ENCODE measurements at regions not wholly inside any gene's neighbourhood (a gene's known extent, or its start where the extent isn't known, plus 50 kb on each side); places are given as distances from the start of the nearest gene placed in this dataset.

GRCh38 chr13:106381091-106381490 lies 154.4 kb downstream of the EFNB2 start:
- DNase-seq: no peak

GRCh38 chr13:106377931-106378662 lies 157.4 kb downstream of the EFNB2 start:
- DNase-seq: no peak

GRCh38 chr13:106377341-106377740 lies 158.1 kb downstream of the EFNB2 start:
- DNase-seq: no peak

- DNase-seq: no peak
Measured at GRCh38 chr13:106376401-106377112, 158.9 kb downstream of the EFNB2 start.

GRCh38 chr13:106375085-106375484 lies 160.4 kb downstream of the EFNB2 start:
- no peak for DNase-seq

- DNase-seq: no peak
Measured at GRCh38 chr13:106374631-106375030, 160.8 kb downstream of the EFNB2 start.

GRCh38 chr13:106373989-106374572 lies 161.4 kb downstream of the EFNB2 start:
- DNase-seq: no peak

GRCh38 chr13:106373304-106373988 lies 162.0 kb downstream of the EFNB2 start:
- no peak for DNase-seq

- DNase-seq: no peak
Measured at GRCh38 chr13:106372199-106373155, 163.0 kb downstream of the EFNB2 start.

GRCh38 chr13:106371024-106371423 lies 164.4 kb downstream of the EFNB2 start:
- no peak for DNase-seq

- no peak for DNase-seq
Measured at GRCh38 chr13:106369858-106370257, 165.6 kb downstream of the EFNB2 start.

GRCh38 chr13:106369091-106369490 lies 166.4 kb downstream of the EFNB2 start:
- DNase-seq: no peak

GRCh38 chr13:106367361-106367971 lies 168.0 kb downstream of the EFNB2 start:
- no peak for DNase-seq

GRCh38 chr13:106362707-106363106 lies 172.8 kb downstream of the EFNB2 start:
- no peak for DNase-seq

- no peak for DNase-seq
Measured at GRCh38 chr13:106361621-106362020, 173.8 kb downstream of the EFNB2 start.

- DNase-seq: no peak
Measured at GRCh38 chr13:106357198-106357597, 178.3 kb downstream of the EFNB2 start.

GRCh38 chr13:106355866-106356265 lies 179.6 kb downstream of the EFNB2 start:
- no peak for DNase-seq

- DNase-seq: no peak
Measured at GRCh38 chr13:106354961-106355360, 180.5 kb downstream of the EFNB2 start.

- DNase-seq: no peak
Measured at GRCh38 chr13:106352850-106353249, 182.6 kb downstream of the EFNB2 start.

GRCh38 chr13:106351251-106351650 lies 184.2 kb downstream of the EFNB2 start:
- DNase-seq: no peak

GRCh38 chr13:106350208-106350607 lies 185.3 kb downstream of the EFNB2 start:
- no peak for DNase-seq
